HCT116 (cell line): ENCODE measurements at regions not wholly inside any gene's neighbourhood (a gene's known extent, or its start where the extent isn't known, plus 50 kb on each side); places are given as distances from the start of the nearest gene placed in this dataset.

Experiments
- ATAC-seq: fragments of 200-7000 bp; cut with Tn5 transposase; 2 replicates; pipeline ENCODE4 v1.9.1; 2020; ENCODE audit warnings: mild to moderate bottlenecking, moderate library complexity
- BruUV-seq: library from RNA; stranded (reverse); fragments of 400-500 nt; replicated peaks from 2 replicates; lab custom pipeline; 2021; lab: Mats Ljungman, UMichigan
- CTCF ChIA-PET: fragments of 300-600 bp; sonication (Branson Sonifier 250); formaldehyde crosslinking; loops from one replicate; lab custom pipeline; 2021; ENCODE audit warnings: antibody characterized with exemption; lab: Charles Lee
- POLR2A ChIA-PET: fragments of 300-600, 350-600 bp; sonication (Branson Sonifier 250); formaldehyde crosslinking; loops from one replicate; lab custom pipeline; 2021; ENCODE audit warnings: antibody characterized with exemption; lab: Charles Lee
- RAD21 ChIA-PET, 2 experiments: fragments of 300-600 bp; sonication (Branson Sonifier 250); formaldehyde crosslinking; loops; one replicate each; lab custom pipeline; 2023; ENCODE audit warnings: low total read pairs in 2 of 2; ENCODE audit not compliant: uncharacterized antibody in 2 of 2, unreplicated experiment in 2 of 2, low non-redundant PET in 1 of 2; lab: Charles Lee
- DNase-seq: peaks from one replicate; pipeline ENCODE4 v3.0.0-alpha.2; 2010; ENCODE audit warnings: low read depth, low spot score
- H2AFZ ChIP-seq: fragments of 200-600 bp; shearing (Covaris generic), sonication (generic); 2 replicates; pipeline ENCODE4 v1.6.1; 2017; ENCODE audit warnings: low read depth, mixed run types, mixed read lengths, antibody characterized with exemption, low read length; ENCODE audit not compliant: poor library complexity, severe bottlenecking
- H3K27ac ChIP-seq: 2 replicates; pipeline ENCODE4 v1.5.1; 2012; ENCODE audit warnings: low read depth, low read length
- H3K27me3 ChIP-seq: fragments of 200-600 bp; sonication (generic); 2 replicates; pipeline ENCODE4 v1.6.1; 2016; ENCODE audit warnings: mixed run types, low read length, mixed read lengths; ENCODE audit not compliant: insufficient read depth
- H3K36me3 ChIP-seq, 2 experiments: fragments of 200-500 bp in 1 of 2; fragments of 200-600 bp in 1 of 2; sonication (Bioruptor generic) in 1 of 2; sonication (generic) in 1 of 2; 2 replicates each; pipeline versions ENCODE4 v1.5.1 to v1.6.1; 2014 to 2016; ENCODE audit warnings: low read length in 2 of 2, inconsistent platforms in 1 of 2, mixed read lengths in 1 of 2, mixed run types in 1 of 2; ENCODE audit not compliant: insufficient read depth in 2 of 2, control insufficient read depth in 1 of 2
- H3K4me1 ChIP-seq, 2 experiments: fragments of 200-600 bp in 1 of 2; sonication (generic) in 1 of 2; 2 replicates each; pipeline versions ENCODE4 v1.5.1 to v1.6.1; 2012 to 2017; ENCODE audit warnings: low read length in 2 of 2, inconsistent platforms in 1 of 2, mild to moderate bottlenecking in 1 of 2, mixed read lengths in 1 of 2, mixed run types in 1 of 2, moderate library complexity in 1 of 2; ENCODE audit not compliant: insufficient read depth in 2 of 2, control insufficient read depth in 1 of 2
- H3K4me2 ChIP-seq: fragments of 200-600 bp; sonication (generic); 2 replicates; pipeline ENCODE4 v1.6.1; 2017; ENCODE audit warnings: mixed run types, low read length, mixed read lengths
- H3K4me3 ChIP-seq, 2 experiments: fragments of 200-600 bp in 1 of 2; sonication (generic) in 1 of 2; replicated peaks in 1 of 2; 2 replicates each; pipeline ENCODE4 v1.5.1; 2011 to 2016; ENCODE audit warnings: low read length in 2 of 2, control low read depth in 1 of 2, low read depth in 1 of 2, mild to moderate bottlenecking in 1 of 2, mixed read lengths in 1 of 2, mixed run types in 1 of 2
- H3K79me2 ChIP-seq: fragments of 200-600 bp; sonication (generic); 2 replicates; pipeline ENCODE4 v1.6.1; 2017; ENCODE audit warnings: mild to moderate bottlenecking, mixed run types, low read length, moderate library complexity, mixed read lengths; ENCODE audit not compliant: insufficient read depth
- H3K9ac ChIP-seq: fragments of 200-600 bp; sonication (generic); 2 replicates; pipeline ENCODE4 v1.6.1; 2016; ENCODE audit warnings: low read length, mixed read lengths
- H3K9me2 ChIP-seq: fragments of 200-600 bp; sonication (generic), shearing (Covaris generic); 2 replicates; pipeline ENCODE4 v1.6.1; 2017; ENCODE audit warnings: mixed run types, mild to moderate bottlenecking, moderate library complexity; ENCODE audit not compliant: insufficient read depth
- H3K9me3 ChIP-seq, 2 experiments: fragments of 200-500 bp in 1 of 2; fragments of 200-600 bp in 1 of 2; sonication (Bioruptor generic) in 1 of 2; sonication (generic) in 1 of 2; 2 replicates each; pipeline ENCODE4 v1.6.1; 2014 to 2017; ENCODE audit warnings: low read length in 2 of 2, mixed read lengths in 2 of 2, inconsistent platforms in 1 of 2, low read depth in 1 of 2, mild to moderate bottlenecking in 1 of 2, mixed run types in 1 of 2, moderate library complexity in 1 of 2; ENCODE audit not compliant: control insufficient read depth in 1 of 2, insufficient read depth in 1 of 2
- H4K20me1 ChIP-seq: fragments of 200-600 bp; sonication (generic), shearing (Covaris generic); 2 replicates; pipeline ENCODE4 v1.6.1; 2017; ENCODE audit warnings: mixed run types, mild to moderate bottlenecking, moderate library complexity; ENCODE audit not compliant: insufficient read depth
- CEBPB ChIP-seq: IDR thresholded peaks from 2 replicates; pipeline ENCODE4 v1.6.1; 2012; ENCODE audit warnings: low read depth
- POLR2AphosphoS5 ChIP-seq: IDR thresholded peaks from 2 replicates; pipeline ENCODE4 v1.6.1; 2011; ENCODE audit warnings: mild to moderate bottlenecking, low read depth, low read length, moderate library complexity
- SIN3A ChIP-seq: IDR thresholded peaks from 2 replicates; pipeline ENCODE4 v1.6.1; 2012; ENCODE audit warnings: low read depth
- SP1 ChIP-seq: IDR thresholded peaks from 2 replicates; pipeline ENCODE4 v1.6.1; 2012; ENCODE audit warnings: low read depth
- ZNF274 ChIP-seq: fragments of 200-500 bp; sonication (Bioruptor generic); IDR thresholded peaks from 2 replicates; pipeline ENCODE4 v1.6.1; 2014; ENCODE audit warnings: mild to moderate bottlenecking, low read depth, low read length, inconsistent platforms
- intact Hi-C: fragments of 100-400 bp; cut with micrococcal nuclease; formaldehyde crosslinking; loops from 2 replicates; pipeline ENCODE4 v1.10.0; 2022
- TF ChIP-seq, protein P1 (sequence below): IDR thresholded peaks from 2 replicates; pipeline ENCODE4 v1.6.1; 2012
- TF ChIP-seq, protein P2 (sequence below), 3 experiments: fragments of 200-600 bp in 1 of 3; sonication (generic) in 1 of 3; IDR thresholded peaks in 2 of 3; conservative IDR thresholded peaks in 1 of 3; 2 replicates each; pipeline ENCODE4 v1.5.1; 2012 to 2017; ENCODE audit warnings: low read depth in 2 of 3, low read length in 2 of 3, antibody characterized with exemption in 1 of 3, borderline replicate concordance in 1 of 3, control low read depth in 1 of 3, mild to moderate bottlenecking in 1 of 3, mixed read lengths in 1 of 3, mixed run types in 1 of 3, moderate library complexity in 1 of 3; ENCODE audit not compliant: insufficient read depth in 1 of 3

DNA sequence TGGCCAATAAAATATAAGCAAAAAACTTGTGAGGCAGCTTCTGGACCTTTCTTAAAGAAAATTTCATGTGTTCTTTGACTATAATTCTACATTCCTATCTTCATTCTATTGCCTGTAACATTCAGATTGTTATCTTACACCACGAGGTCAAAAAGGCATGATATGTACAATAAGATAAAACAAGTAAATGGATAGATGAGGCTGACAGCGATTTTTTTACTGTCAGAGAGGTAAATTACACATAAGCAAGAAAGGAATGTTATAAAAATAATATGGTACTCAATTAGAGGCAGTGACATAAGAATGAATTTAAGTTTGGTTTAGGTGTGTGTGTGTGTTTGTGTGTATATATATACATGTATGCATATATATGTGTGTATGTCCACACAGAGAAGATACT, 660.0 kb downstream of the C12orf50 start:
- Histone ChIP-seq H3K27me3 (no peaks in the 10 kb centered on the region), H3K79me2 (no peaks in the 10 kb centered on the region), H3K36me3 (no peaks in the 10 kb centered on the region), H3K4me1 (no peaks in the 10 kb centered on the region), H3K9me3 (no peaks in the 10 kb centered on the region), H4K20me1 (no peaks in the 10 kb centered on the region), H3K27ac (no peak overlapping the region), H3K4me2 (no peak overlapping the region), H3K9me2 (no peaks in the 10 kb centered on the region), H2AFZ (no peak overlapping the region), H3K4me3 (no peak overlapping the region), H3K9ac (no peak overlapping the region)
- RAD21 ChIA-PET: no interaction called here
- DNase-seq: no peak
- POLR2A ChIA-PET: no interaction called here
- BruUV-seq: no TSS peak
- intact Hi-C loops: no loop called here
- no peak for TF ChIP-seq ZNF274
- no peak for TF ChIP-seq POLR2AphosphoS5
- TF ChIP-seq, protein P1, sequence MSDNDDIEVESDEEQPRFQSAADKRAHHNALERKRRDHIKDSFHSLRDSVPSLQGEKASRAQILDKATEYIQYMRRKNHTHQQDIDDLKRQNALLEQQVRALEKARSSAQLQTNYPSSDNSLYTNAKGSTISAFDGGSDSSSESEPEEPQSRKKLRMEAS: no peak
- TF ChIP-seq SP1: no peak
- no peak for TF ChIP-seq CEBPB
- CTCF ChIA-PET: no interaction called here
- no peak for ATAC-seq

DNA sequence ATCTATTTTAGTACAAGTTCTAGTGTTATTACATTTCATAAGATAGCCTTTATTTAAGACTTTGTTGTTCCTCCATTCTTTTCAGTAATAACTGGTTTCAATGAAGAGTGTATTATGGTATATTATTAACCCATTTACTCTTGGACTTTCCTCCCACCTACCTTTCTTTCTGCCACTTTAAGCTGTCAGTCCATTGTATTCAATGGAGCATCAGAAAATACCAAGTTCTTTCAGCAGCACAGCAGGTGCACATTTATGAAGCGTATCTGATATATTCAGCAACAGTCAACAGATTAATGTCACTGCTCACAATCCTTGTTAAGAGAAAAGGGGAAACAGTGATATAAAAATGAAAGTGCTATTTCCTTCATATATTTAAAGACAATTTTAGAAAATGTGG, 660.9 kb downstream of the C12orf50 start:
- H3K9me3 ChIP-seq: no peaks in the 10 kb centered on the region
- H3K79me2 ChIP-seq: no peaks in the 10 kb centered on the region
- ChIA-PET RAD21 (no interaction called here), POLR2A (no interaction called here), CTCF (no interaction called here)
- H3K9me2 ChIP-seq: no peaks in the 10 kb centered on the region
- no peaks in the 10 kb centered on the region for H4K20me1 ChIP-seq
- H3K27ac ChIP-seq: no peak overlapping the region
- TF ChIP-seq SIN3A: no peak
- TF ChIP-seq ZNF274: no peak
- TF ChIP-seq, protein P2, sequence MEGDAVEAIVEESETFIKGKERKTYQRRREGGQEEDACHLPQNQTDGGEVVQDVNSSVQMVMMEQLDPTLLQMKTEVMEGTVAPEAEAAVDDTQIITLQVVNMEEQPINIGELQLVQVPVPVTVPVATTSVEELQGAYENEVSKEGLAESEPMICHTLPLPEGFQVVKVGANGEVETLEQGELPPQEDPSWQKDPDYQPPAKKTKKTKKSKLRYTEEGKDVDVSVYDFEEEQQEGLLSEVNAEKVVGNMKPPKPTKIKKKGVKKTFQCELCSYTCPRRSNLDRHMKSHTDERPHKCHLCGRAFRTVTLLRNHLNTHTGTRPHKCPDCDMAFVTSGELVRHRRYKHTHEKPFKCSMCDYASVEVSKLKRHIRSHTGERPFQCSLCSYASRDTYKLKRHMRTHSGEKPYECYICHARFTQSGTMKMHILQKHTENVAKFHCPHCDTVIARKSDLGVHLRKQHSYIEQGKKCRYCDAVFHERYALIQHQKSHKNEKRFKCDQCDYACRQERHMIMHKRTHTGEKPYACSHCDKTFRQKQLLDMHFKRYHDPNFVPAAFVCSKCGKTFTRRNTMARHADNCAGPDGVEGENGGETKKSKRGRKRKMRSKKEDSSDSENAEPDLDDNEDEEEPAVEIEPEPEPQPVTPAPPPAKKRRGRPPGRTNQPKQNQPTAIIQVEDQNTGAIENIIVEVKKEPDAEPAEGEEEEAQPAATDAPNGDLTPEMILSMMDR (IDR thresholded peaks at IDR 0.05 in 2 of 3, conservative IDR thresholded peaks at IDR 0.05 in 1 of 3; ENCODE audit: borderline replicate concordance in 1 of 3, insufficient read depth in 1 of 3, low read depth in 2 of 3, low read length in 2 of 3): no peak
- H3K4me1 ChIP-seq: no peaks in the 10 kb centered on the region
- no peaks in the 10 kb centered on the region for H3K27me3 ChIP-seq
- no peak overlapping the region for H3K4me2 ChIP-seq
- intact Hi-C loops: no loop called here
- BruUV-seq: no TSS peak
- DNase-seq (no peak), ATAC-seq (no peak)
- H3K36me3 ChIP-seq: no peaks in the 10 kb centered on the region
- no peak overlapping the region for H3K9ac ChIP-seq
- H2AFZ ChIP-seq: no peak overlapping the region
- no peak overlapping the region for H3K4me3 ChIP-seq
